ENCODE measurements at regions not wholly inside any gene's neighbourhood (a gene's known extent, or its start where the extent isn't known, plus 50 kb on each side); places are given as distances from the start of the nearest gene placed in this dataset.

- Histone ChIP-seq H3K4me2 (ENCODE audit: low read length) (no peak overlapping the region), H3K9ac (ENCODE audit: low read length) (no peak overlapping the region), H3K9me3 (ENCODE audit: low read length) (no peaks in the 10 kb centered on the region), H3K9me2 (ENCODE audit: insufficient read depth, low read length) (no peaks in the 10 kb centered on the region), H3K27ac (ENCODE audit: low read length) (no peak overlapping the region), H3K36me3 (ENCODE audit: insufficient read depth, low read length) (no peaks in the 10 kb centered on the region), H4K20me1 (ENCODE audit: insufficient read depth) (no peaks in the 10 kb centered on the region), H3K4me3 (ENCODE audit: low read length) (no peak overlapping the region), H3K79me2 (replicated peaks; ENCODE audit: insufficient read depth, low read length) (no peaks in the 10 kb centered on the region), H3F3A (ENCODE audit: insufficient read depth, low read length, poor library complexity, severe bottlenecking) (no peaks in the 10 kb centered on the region), H3K27me3 (ENCODE audit: insufficient read depth, low read depth, low read length) (no peaks in the 10 kb centered on the region), H2AFZ (ENCODE audit: low read depth, low read length) (no peak overlapping the region)
- TF ChIP-seq POLR2AphosphoS5 (IDR thresholded peaks at IDR 0.05): no peak
- no peak for TF ChIP-seq MXI1 (conservative IDR thresholded peaks at IDR 0.05; ENCODE audit: poor library complexity, severe bottlenecking)
- no peak for TF ChIP-seq RAD21 (conservative IDR thresholded peaks at IDR 0.05)
- TF ChIP-seq CTCF (IDR thresholded peaks at IDR 0.05; ENCODE audit: poor library complexity, severe bottlenecking): no peak
- TF ChIP-seq EZH2 (IDR thresholded peaks at IDR 0.05; ENCODE audit: borderline replicate concordance, insufficient read depth, low read length, poor library complexity, severe bottlenecking): no peak
- TF ChIP-seq TAF1 (IDR thresholded peaks at IDR 0.05; ENCODE audit: low read depth): no peak
- TF ChIP-seq, protein P1, sequence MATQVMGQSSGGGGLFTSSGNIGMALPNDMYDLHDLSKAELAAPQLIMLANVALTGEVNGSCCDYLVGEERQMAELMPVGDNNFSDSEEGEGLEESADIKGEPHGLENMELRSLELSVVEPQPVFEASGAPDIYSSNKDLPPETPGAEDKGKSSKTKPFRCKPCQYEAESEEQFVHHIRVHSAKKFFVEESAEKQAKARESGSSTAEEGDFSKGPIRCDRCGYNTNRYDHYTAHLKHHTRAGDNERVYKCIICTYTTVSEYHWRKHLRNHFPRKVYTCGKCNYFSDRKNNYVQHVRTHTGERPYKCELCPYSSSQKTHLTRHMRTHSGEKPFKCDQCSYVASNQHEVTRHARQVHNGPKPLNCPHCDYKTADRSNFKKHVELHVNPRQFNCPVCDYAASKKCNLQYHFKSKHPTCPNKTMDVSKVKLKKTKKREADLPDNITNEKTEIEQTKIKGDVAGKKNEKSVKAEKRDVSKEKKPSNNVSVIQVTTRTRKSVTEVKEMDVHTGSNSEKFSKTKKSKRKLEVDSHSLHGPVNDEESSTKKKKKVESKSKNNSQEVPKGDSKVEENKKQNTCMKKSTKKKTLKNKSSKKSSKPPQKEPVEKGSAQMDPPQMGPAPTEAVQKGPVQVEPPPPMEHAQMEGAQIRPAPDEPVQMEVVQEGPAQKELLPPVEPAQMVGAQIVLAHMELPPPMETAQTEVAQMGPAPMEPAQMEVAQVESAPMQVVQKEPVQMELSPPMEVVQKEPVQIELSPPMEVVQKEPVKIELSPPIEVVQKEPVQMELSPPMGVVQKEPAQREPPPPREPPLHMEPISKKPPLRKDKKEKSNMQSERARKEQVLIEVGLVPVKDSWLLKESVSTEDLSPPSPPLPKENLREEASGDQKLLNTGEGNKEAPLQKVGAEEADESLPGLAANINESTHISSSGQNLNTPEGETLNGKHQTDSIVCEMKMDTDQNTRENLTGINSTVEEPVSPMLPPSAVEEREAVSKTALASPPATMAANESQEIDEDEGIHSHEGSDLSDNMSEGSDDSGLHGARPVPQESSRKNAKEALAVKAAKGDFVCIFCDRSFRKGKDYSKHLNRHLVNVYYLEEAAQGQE (IDR thresholded peaks at IDR 0.05; ENCODE audit: borderline replicate concordance): no peak
- no peak for TF ChIP-seq SMC3 (conservative IDR thresholded peaks at IDR 0.05; ENCODE audit: poor library complexity)
- no peak for TF ChIP-seq EP300 (conservative IDR thresholded peaks at IDR 0.05; ENCODE audit: poor library complexity, severe bottlenecking)
These were observed 1087.4 kb upstream of the FLRT2 start for GRCh38 chr14:84442521-84442920.

- no peaks in the 10 kb centered on the region for H3K9me3 ChIP-seq (ENCODE audit: low read length)
- no peaks in the 10 kb centered on the region for H4K20me1 ChIP-seq (ENCODE audit: insufficient read depth)
- no peak overlapping the region for H3K4me2 ChIP-seq (ENCODE audit: low read length)
- no peak overlapping the region for H3K4me3 ChIP-seq (ENCODE audit: low read length)
- no peaks in the 10 kb centered on the region for H3F3A ChIP-seq (ENCODE audit: insufficient read depth, low read length, poor library complexity, severe bottlenecking)
- H3K27ac ChIP-seq (ENCODE audit: low read length): peak overlapping the region; percentile 5
- no peaks in the 10 kb centered on the region for H3K27me3 ChIP-seq (ENCODE audit: insufficient read depth, low read depth, low read length)
- H3K9me2 ChIP-seq (ENCODE audit: insufficient read depth, low read length): no peaks in the 10 kb centered on the region
- H3K79me2 ChIP-seq (replicated peaks; ENCODE audit: insufficient read depth, low read length): no peaks in the 10 kb centered on the region
- H2AFZ ChIP-seq (ENCODE audit: low read depth, low read length): no peak overlapping the region
- no peak for TF ChIP-seq EP300 (conservative IDR thresholded peaks at IDR 0.05; ENCODE audit: poor library complexity, severe bottlenecking)
- no peak for TF ChIP-seq CTCF (IDR thresholded peaks at IDR 0.05; ENCODE audit: poor library complexity, severe bottlenecking)
- TF ChIP-seq RAD21 (conservative IDR thresholded peaks at IDR 0.05): no peak
- TF ChIP-seq, protein P1 (IDR thresholded peaks at IDR 0.05; ENCODE audit: borderline replicate concordance): no peak
- TF ChIP-seq TAF1 (IDR thresholded peaks at IDR 0.05; ENCODE audit: low read depth): no peak
- TF ChIP-seq MXI1 (conservative IDR thresholded peaks at IDR 0.05; ENCODE audit: poor library complexity, severe bottlenecking): no peak
- no peak for TF ChIP-seq SMC3 (conservative IDR thresholded peaks at IDR 0.05; ENCODE audit: poor library complexity)
- TF ChIP-seq POLR2AphosphoS5 (IDR thresholded peaks at IDR 0.05): no peak
- no peak for TF ChIP-seq EZH2 (IDR thresholded peaks at IDR 0.05; ENCODE audit: borderline replicate concordance, insufficient read depth, low read length, poor library complexity, severe bottlenecking)
- H3K9ac ChIP-seq (ENCODE audit: low read length): no peak overlapping the region
- H3K36me3 ChIP-seq (ENCODE audit: insufficient read depth, low read length): no peaks in the 10 kb centered on the region
These were observed 1084.5 kb upstream of the FLRT2 start for GRCh38 chr14:84445486-84445885.
